GM21717 (cell line): ENCODE measurements at regions not wholly inside any gene's neighbourhood (a gene's known extent, or its start where the extent isn't known, plus 50 kb on each side); places are given as distances from the start of the nearest gene placed in this dataset.
"Not testable (repeated sequence)": the region's sequence is repeated elsewhere in the genome, so short reads cannot be mapped to it uniquely, and the experiment has no call there.

Experiments used
- ATAC-seq: cut with Tn5 transposase; IDR thresholded peaks from one replicate; pipeline ENCODE4 v1.9.1; 2021; ENCODE audit warnings: mild to moderate bottlenecking, moderate library complexity; ENCODE audit not compliant: unreplicated experiment

- no peak for ATAC-seq
These were observed 56.2 kb upstream of the LRRTM4 start for GRCh38 chr2:77578354-77578753.

- no peak for ATAC-seq
These were observed 57.0 kb upstream of the LRRTM4 start for GRCh38 chr2:77579076-77579769.

DNA sequence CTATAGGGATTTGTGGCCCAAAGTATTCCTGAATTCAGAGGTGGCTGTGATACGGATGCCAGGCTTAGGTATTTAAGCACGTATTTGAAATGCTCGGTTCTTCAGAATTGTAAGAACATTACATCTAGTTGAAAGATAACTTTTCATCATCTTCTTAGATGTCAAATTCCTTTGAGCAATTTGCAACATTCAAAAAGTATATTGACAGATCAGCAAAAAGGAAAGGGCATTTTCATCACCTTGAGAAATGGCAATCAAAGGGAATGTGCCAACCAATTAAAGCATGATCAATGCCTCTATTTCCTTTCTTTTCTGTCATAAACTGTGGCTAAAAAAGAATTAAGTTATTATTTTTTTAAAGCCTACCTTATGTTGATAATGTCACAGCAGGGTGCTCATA, 66.3 kb upstream of the LRRTM4 start:
- ATAC-seq: no peak

GRCh38 chr2:77590298-77590917, 68.2 kb upstream of the LRRTM4 start:
- no peak for ATAC-seq

DNA sequence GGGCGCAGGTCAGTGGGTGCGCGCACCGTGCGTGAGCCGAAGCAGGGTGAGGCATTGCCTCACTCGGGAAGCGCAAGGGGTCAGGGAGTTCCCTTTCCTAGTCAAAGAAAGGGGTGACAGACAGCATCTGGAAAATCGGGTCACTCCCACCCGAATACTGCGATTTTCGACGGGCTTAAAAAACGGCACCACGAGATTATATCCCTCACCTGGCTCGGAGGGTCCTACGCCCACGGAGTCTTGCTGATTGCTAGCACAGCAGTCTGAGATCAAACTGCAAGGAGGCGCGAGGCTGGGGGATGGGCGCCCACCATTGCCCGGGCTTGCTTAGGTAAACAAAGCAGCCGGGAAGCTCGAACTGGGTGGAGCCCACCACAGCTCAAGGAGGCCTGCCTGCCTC, 70.8 kb upstream of the LRRTM4 start:
- ATAC-seq: not testable (repeated sequence)

- no peak for ATAC-seq
These were observed 80.6 kb upstream of the LRRTM4 start for GRCh38 chr2:77602771-77603170.

DNA sequence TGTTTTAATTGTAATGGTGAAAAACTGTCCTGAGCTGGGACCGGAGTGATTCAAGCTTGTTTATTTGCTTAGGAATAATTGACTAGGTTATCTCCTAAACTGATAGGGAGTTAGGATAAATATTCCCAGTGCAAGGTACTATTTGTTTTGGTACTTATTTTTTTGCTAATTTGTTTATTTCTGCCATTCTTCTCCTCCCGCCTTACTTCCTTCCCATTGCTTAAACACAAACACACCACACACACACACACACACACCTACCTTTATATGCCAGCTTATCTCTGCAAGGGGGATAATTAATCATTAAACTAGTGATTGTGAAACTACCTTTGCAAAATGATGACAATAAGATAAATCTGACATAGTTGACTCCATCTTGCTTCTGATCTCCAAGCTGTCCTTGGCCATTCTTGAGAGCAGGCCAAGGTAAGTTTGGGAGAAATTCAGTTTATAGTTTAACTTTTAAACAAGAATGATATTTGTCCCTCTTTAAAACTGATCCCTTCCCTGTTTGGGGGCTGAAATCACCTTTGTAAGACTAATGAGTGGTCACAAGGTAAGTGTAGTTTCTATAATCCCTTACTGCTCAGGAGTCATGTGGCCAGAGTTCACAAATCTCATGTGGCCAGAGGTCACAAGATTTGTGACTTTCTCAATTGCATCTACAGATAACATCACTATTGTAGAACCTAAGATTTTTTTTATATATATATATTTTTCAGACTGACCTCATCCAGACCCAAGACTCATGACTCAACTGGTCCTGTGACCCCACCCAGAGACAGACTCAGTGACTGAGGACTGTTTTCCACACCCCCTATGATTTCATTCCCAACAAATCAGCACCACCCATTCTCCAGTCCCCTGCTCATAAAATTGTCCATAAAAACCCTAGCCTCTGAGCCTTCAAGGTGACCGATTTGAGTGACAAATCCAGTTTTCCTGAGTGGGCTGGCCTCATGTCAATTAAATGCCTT, 83.1 kb upstream of the LRRTM4 start:
- ATAC-seq: no peak

GRCh38 chr2:77608510-77608909, 86.3 kb upstream of the LRRTM4 start:
- ATAC-seq: no peak

GRCh38 chr2:77629539-77629938, 107.4 kb upstream of the LRRTM4 start:
- no peak for ATAC-seq

GRCh38 chr2:77631007-77631406, 108.8 kb upstream of the LRRTM4 start:
- ATAC-seq: no peak

- ATAC-seq: no peak
These were observed 111.4 kb upstream of the LRRTM4 start for GRCh38 chr2:77633601-77634000.

DNA sequence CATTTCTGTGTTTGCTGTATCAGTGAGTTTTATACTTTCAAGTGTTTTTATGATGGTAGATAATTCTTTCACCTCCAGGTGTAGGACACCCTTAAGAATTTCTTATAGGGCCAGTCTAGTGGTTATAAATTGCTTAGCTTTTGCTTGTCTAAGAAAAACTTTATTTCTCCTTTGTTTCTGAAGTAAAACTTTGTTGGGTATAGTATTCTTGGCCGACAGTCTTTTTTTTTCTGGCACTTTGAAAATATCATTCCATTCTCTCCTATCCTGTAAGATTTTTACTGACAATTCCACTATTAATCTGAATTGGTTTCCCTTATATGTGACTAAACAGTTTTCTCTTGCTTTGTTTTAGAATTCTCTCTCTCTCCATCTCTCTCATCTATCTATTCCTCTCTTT, 118.7 kb upstream of the LRRTM4 start:
- ATAC-seq: no peak

DNA sequence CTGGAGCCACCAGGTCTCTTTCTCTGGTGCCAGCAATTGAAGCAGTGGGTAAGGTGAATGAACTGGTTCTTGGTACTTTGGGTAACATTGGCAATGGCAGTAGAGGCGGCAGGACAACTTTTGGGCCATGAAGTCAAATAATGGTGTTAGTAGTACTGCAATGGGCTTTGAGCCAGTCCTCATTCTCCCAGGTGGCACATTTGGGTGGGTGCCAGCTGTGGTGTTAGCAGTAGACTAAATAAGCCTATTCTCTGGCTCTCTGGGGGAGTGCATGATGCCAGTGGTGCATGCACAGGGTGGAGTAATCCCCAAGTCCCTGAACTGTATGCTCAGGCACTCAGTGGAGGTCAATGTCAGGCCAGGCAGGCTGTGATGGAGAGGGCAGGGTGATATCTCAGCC, 120.2 kb upstream of the LRRTM4 start:
- no peak for ATAC-seq

DNA sequence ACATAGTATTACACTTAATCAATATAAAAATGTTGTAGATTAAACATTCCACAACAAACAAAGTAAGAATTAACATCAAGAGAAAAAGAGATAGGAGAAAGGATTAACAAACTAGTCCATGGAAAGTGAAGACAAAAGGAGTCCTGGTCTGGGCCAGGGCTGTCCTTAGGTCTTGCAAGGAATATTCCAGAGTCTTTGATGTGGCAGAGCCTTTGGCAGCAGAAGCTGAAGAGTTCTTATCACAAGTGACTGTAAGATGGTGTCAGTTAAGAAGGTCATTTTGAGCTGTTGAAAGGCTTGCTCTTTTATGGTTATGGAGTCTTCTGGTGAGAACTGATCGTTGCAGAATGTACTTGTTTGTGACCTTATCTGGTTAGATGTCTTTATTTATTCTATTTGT, 127.7 kb upstream of the LRRTM4 start:
- no peak for ATAC-seq

DNA sequence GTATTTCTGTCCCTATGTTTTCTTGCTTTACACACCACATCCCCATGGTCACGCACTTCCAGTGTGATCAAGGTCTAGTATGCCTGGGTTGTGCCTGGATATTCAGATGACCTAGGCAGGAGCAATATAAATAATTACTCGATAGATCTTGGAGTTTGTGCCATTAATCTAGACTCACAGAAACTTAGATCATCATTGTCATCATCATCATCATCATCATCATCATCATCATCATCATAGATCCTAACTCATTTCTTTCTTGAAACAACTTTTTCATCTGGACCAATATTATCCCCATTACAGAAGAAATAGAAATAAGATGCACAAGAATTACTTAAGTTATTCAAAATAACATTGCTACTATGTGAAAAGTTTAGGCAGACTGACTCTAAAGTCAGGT, 130.3 kb upstream of the LRRTM4 start:
- ATAC-seq: no peak

- ATAC-seq: no peak
These were observed 142.3 kb upstream of the LRRTM4 start for GRCh38 chr2:77664491-77664890.

- ATAC-seq: no peak
These were observed 144.2 kb upstream of the LRRTM4 start for GRCh38 chr2:77666251-77666980.

GRCh38 chr2:77684543-77685319, 162.6 kb upstream of the LRRTM4 start:
- ATAC-seq: not testable (repeated sequence)

GRCh38 chr2:77712601-77713000, 190.4 kb upstream of the LRRTM4 start:
- ATAC-seq: no peak

DNA sequence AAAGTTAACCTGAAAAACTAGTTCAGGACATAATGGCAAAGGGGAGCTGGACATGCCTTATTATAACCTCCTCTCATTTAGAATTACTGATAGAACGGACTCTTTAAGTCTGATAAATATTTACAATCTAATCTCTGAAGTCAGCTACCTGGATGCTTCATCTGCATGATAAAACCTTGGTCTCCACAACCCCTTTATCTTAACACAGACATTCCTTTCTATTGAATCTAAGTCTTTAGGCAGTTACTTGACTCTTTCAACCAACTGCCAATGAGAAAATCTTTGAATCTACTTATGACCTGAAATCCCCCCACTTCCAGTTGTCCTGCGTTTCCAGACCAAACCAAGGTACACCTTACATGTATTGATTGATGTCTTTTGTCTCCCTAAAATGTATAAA, 191.2 kb upstream of the LRRTM4 start:
- no peak for ATAC-seq
